Stimulated activated CD4-positive, alpha-beta T cell treated with anti-CD3 and anti-CD28 coated beads, TNF-alpha, amount 100 ng/mL, for 24 hours (primary cell): ENCODE measurements at regions not wholly inside any gene's neighbourhood (a gene's known extent, or its start where the extent isn't known, plus 50 kb on each side); places are given as distances from the start of the nearest gene placed in this dataset.

Experiments used
- DNase-seq, 3 experiments: peaks; one replicate each; pipeline ENCODE4 v3.0.0-alpha.2; 2020; ENCODE audit warnings: low read depth in 3 of 3

DNA sequence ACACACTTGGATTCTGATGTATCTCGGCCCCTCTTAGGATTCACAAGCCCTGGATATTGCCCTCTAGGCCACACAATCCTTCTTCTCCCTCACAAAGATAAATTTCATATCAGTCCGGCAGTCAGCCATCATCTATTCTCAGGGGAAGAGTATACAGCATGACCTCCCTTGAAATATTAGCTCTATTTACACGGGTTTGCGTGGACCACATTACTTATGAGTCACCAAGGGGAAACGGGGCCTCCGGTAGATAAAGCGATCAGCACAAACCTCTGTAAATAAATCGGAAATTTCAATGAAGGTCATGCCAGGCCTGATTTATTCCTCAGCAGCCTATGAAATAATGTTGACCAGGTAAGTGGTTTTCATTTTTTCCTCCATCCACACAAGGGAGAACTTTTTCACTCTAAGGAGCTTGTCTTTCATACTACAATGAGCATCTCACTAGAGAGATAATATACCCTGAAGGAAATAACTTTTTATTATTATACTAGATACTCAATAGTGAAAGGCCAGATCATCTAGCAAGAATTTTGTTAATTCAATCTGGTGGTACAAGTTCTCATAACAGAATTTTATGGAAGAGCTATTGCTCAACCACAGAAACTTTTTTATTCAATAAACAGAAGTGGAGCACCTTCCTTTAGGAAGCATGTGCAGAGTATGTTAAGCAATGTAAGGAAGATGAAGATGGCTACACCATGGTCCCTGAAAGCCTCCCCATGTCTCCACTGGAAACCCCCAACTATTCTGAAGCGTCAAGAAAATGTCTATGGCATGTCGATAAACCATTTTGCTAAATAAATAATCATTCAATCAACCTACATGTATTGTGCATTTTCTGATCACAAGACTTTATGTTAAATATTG is 125.2 kb upstream of the PIK3C3 start:
- DNase-seq, result no peak

- no peak for DNase-seq
Observed at GRCh38 chr18:41828137-41828536, 126.9 kb upstream of the PIK3C3 start.

DNA sequence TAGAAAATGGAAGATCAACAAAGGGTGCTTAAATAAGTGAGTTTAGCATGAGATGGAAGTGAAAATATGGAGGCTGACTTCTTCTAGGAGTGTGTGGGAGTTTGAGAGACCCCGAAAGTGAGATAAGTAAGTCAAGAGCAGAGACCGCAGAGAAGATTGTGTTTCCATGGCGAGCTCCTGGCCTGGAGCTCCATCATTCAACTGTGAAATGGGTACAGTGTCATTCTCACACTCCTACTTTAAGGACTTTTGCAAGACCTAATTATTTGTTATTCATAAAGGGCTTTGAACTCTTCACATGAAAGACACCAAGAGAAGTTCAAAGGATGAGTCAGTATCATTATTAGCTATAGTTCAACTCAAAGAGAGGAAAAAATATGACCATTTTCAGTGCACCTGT is 134.2 kb upstream of the PIK3C3 start:
- no peak for DNase-seq

DNA sequence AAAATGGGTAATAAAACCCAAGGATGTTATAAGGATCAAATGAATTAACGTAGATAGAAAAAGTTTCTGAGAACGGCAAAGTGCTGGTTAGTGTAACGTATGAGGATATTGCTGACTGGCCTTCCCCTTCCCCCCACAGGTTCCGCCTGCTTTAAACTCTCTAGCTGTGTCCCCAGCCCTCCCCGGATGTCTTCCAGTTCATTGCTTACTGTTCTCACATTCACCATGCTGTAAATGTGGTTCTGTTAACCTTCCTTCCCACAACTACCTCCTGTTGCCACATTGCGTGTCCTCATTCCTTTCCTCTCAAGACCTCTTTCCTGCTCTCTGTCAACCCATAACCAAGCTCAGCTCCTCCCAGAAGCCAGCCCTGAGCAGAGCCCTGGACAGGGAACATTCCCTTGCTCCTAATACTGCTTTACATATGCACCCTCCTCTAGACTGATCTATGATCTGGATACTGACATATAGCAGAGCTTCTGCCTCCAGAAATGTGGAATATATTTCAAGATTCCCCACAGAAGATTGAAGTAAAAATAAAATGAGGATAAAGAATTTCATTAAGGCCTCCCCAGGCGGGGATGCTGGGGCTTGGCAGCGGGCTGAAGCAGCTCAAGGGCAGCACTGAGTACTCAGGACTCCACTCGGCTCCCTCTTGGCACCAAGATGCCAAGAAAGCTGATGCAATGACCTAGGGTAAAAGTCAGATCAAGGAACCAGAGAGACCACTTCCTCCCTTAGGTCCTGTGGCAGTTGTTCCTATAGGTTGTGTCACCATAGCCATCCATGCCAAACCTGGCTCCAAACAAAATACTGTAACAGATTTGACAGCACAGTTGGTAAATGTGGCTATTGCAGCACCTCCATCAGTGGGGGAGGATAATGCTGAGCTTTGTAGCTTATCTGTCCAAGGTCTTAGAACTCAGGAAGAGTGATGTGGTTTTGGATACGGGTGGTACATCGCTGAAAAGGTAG is 136.4 kb upstream of the PIK3C3 start:
- DNase-seq, result no peak

- DNase-seq, result no peak
Observed at GRCh38 chr18:41814651-41815050, 140.4 kb upstream of the PIK3C3 start.

DNA sequence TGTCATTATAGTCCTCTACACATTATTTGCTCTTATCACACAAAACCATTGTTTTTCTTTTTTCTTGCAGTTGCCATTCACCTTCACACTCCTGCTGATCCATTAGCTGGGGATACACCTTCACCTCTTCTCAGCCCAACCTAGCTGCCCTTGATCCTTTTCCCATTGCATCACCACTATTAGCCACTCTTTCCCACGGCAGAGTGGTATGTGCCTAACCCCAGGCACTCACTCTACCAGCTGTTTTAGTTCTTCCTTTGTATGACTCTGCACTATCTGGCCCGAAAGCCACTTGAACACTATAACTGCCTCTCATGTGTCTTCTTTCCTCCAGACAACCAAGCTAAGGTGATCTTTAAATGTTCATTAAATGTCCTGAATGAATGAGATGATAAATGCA is 145.4 kb upstream of the PIK3C3 start:
- no peak for DNase-seq

GRCh38 chr18:41805341-41805740 is 149.7 kb upstream of the PIK3C3 start:
- no peak for DNase-seq

DNA sequence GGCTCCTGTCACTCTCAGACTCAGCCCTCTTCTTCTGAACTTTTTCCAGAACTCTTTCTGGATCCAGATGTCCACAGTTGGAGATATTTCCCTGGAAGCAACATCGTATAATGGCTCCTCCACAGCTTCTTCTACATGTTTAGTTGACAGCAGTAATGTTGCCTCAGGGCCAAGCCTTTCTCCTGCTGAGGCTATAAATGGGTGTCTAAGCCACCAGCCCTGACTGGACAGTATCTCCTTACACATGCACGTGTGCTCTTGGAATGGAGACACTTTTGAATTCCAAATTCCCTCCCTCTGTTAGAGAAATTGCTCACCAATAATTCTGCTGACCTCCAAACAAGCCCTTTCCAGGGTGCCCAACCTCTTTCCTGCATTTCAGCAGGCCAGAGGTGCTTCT is 156.2 kb upstream of the PIK3C3 start:
- no peak for DNase-seq

- DNase-seq, result no peak
Observed at GRCh38 chr18:41790687-41791086, 164.3 kb upstream of the PIK3C3 start.

- DNase-seq, result no peak
Observed at GRCh38 chr18:41789001-41789400, 166.0 kb upstream of the PIK3C3 start.

DNA sequence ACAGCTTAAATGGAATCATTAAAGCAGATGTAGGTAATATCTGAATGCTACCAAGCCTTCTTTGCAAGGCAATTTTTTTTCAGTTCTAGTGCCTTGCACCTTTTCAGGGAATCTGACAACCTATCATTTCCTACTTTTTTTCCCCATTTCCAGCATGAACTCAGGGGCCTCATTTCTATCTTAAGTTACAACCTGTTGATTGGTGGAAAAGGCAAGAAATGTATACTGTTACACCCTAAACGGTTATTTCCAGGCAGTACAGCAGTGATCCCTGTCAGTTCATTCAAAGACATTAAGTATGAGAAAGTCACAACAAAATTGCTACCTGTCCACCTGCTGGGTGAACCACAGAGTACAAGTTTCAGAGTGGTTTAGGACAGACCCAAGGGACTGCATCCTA is 171.2 kb upstream of the PIK3C3 start:
- no peak for DNase-seq

DNA sequence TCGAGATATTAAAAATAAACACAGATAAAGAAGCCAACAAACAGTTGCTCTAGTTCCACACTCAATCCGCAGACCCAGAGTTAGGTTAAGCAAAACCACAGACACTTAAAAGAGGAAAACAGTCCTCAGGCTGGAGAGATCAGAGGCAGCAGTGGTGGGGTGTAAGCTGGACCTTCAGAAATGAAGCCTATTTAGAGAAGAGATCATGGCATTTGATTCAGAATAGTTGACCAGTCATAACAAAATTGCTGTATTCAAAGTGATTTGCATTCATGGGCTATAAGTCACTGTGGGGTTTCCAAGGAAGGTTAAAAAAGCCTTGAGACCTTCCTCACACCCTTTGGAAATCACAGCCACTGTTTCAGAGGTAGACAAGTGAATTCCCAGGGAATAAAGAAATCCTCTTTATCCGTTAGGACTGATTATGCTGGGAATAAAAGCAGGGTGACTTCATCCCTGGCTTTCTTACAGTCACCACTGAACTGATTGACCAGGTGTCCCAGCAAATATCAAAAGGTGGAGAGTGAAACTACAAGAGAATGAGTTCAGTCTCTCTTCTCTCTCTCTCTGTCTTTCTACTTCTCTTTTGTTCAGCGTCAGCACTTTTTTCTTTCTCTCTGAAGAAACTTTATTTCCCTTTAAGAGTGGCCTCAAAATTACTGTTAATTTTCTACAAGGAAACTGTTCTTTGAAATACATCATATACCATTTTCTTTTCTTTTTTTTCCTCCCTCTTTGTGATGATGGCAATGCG is 171.8 kb upstream of the PIK3C3 start:
- no peak for DNase-seq

DNA sequence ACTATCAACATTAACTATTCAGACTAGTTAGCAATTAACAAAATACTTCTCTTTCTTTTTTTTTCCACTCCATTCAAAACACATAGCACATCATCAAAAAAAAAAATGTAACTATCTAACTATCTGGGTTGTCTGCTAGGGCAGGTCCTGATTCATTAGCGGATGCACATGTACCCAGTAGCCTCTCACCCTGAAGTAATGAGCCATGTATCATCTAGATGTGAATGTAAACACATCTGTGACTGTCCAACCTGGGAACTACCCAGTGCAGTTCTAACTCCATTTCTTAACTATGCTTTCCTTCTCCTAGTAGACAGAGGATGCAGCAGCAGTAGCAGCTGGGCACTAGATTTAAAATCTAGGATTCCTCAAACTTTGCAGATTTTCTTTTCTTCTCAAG is 183.1 kb upstream of the PIK3C3 start:
- DNase-seq, result no peak

DNA sequence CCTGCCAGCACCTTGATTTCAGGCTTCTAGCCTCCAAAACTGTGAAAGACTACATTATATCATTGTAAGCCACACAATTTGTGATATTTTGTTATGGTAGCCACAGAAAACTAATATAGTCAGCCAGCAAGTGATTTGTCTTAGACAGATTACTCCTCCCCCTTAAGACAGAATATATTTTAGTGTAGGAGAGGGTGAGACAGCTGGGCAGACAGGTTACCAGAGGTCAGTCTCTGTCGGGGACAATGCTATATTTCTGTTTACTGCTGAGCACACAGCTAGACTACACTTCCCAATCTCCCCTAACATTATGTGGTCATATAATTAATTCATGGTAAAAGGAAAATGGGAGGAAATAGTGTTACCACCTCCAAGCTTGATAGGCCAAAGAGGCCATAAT is 185.8 kb upstream of the PIK3C3 start:
- no peak for DNase-seq

- no peak for DNase-seq
Observed at GRCh38 chr18:41768467-41768866, 186.6 kb upstream of the PIK3C3 start.

GRCh38 chr18:41767960-41768359 is 187.1 kb upstream of the PIK3C3 start:
- DNase-seq, result no peak

- no peak for DNase-seq
Observed at GRCh38 chr18:41765460-41765859, 189.6 kb upstream of the PIK3C3 start.

GRCh38 chr18:41763361-41763760 is 191.7 kb upstream of the PIK3C3 start:
- no peak for DNase-seq

DNA sequence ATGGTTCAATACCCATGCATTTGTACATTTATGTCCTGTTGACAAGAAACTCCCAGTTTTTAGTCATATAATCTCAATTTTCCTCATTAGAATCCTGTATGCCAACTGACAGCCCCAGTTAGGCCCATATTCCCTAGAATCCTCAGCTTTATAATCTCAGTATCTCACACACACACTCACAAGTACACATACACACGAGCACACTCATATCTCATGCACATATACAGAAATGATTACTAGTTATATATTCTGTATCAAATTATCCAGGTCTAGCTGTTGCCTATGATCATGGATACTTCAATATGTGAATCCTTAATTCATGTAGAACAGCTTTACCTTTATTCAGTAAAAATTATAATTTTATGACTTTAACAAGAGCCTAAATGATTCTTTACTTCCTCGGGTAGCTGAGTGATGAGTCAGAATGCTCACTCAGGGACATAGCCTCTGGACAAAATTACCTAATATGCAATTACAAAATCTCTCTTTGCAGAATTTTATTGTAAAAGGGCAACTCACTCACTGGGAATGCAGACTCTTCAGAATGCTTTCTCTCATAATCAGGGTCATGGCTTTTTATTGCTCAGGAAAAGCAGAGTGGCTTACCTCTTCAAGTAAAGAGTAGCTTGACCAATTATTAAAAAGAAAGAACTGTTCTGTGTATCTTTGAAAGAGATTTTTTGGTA is 193.6 kb upstream of the PIK3C3 start:
- no peak for DNase-seq

DNA sequence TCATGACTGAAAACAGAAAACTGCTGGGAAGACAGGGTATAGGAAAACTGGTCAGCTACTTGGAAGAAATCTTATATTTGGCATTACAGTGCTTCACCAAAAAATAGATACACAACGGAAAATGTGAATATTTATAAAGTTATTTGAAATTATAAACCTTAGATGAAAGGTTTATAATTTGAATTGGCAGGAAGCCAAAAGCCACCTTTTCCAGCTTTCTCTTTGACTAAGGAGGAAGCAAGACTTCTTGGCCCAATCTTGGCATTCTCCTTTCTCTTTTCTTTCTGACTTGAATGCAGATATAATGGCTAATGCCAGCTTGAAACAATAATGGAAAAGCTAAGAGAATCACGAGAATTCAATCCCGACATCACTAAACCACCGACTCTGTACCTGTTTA is 196.5 kb upstream of the PIK3C3 start:
- DNase-seq, result no peak

GRCh38 chr18:41756141-41756540 is 198.9 kb upstream of the PIK3C3 start:
- no peak for DNase-seq
